Endothelial cell of umbilical vein (primary cell): ENCODE measurements at regions not wholly inside any gene's neighbourhood (a gene's known extent, or its start where the extent isn't known, plus 50 kb on each side); places are given as distances from the start of the nearest gene placed in this dataset.

Experiments
- BruUV-seq: library from RNA; stranded (reverse); fragments of 400-500 nt; replicated peaks from 2 replicates; lab custom pipeline; 2021; lab: Mats Ljungman, UMichigan
- CTCF ChIA-PET: fragments of 300-600, 350-600 bp; sonication (Branson Sonifier 250); formaldehyde crosslinking; loops from one replicate; lab custom pipeline; 2021; ENCODE audit warnings: antibody characterized with exemption, inconsistent platforms; lab: Charles Lee
- POLR2A ChIA-PET: fragments of 300-600, 350-600 bp; sonication (Branson Sonifier 250); formaldehyde crosslinking; loops from one replicate; lab custom pipeline; 2021; ENCODE audit warnings: antibody characterized with exemption, inconsistent platforms; lab: Charles Lee
- DNase-seq: peaks from one replicate; pipeline ENCODE4 v3.0.0-alpha.2; 2011; ENCODE audit warnings: low read depth, low spot score
- FAIRE-seq: peaks from 2 replicates; lab custom pipeline; 2011; peaks lifted over from hg19 to GRCh38; lab: Jason Lieb, UNC
- H2AFZ ChIP-seq: 2 replicates; pipeline ENCODE4 v1.6.0; 2012; ENCODE audit warnings: low read depth, low read length, control low read depth, inconsistent platforms
- H3K27ac ChIP-seq: 2 replicates; pipeline ENCODE4 v1.5.1; 2011; ENCODE audit warnings: low read depth, mild to moderate bottlenecking, control low read depth, low read length, moderate library complexity; ENCODE audit not compliant: insufficient read depth
- H3K27me3 ChIP-seq, 2 experiments: 2 replicates each; pipeline versions ENCODE4 v1.6.0 to v1.6.1; 2011; ENCODE audit warnings: low read length in 2 of 2, mixed read lengths in 1 of 2; ENCODE audit not compliant: control insufficient read depth in 2 of 2, insufficient read depth in 2 of 2
- H3K36me3 ChIP-seq, 2 experiments: 2 replicates in 1 of 2; 3 replicates in 1 of 2; pipeline ENCODE4 v1.5.1; 2011; ENCODE audit warnings: low read length in 2 of 2, mild to moderate bottlenecking in 1 of 2, moderate library complexity in 1 of 2; ENCODE audit not compliant: control insufficient read depth in 2 of 2, insufficient read depth in 2 of 2; ENCODE audit errors: extremely low read depth in 1 of 2
- H3K4me1 ChIP-seq: 3 replicates; pipeline ENCODE4 v1.5.1; 2011; ENCODE audit warnings: mild to moderate bottlenecking, low read length; ENCODE audit not compliant: control insufficient read depth, insufficient read depth; ENCODE audit errors: extremely low read depth
- H3K4me2 ChIP-seq: 2 replicates; pipeline ENCODE4 v1.6.1; 2011; ENCODE audit warnings: low read length, control low read depth, mixed read lengths; ENCODE audit not compliant: insufficient read depth
- H3K4me3 ChIP-seq, 3 experiments: fragments of 200-600 bp in 1 of 3; sonication (generic), shearing (Covaris generic) in 1 of 3; replicated peaks in 1 of 3; 2 replicates each; pipeline ENCODE4 v1.5.1; 2011 to 2016; ENCODE audit warnings: control low read depth in 3 of 3, low read length in 3 of 3, mild to moderate bottlenecking in 2 of 3, inconsistent platforms in 1 of 3, low read depth in 1 of 3, moderate library complexity in 1 of 3; ENCODE audit not compliant: insufficient read depth in 1 of 3
- H3K79me2 ChIP-seq: 2 replicates; pipeline ENCODE4 v1.6.0; 2012; ENCODE audit warnings: low read length, inconsistent platforms; ENCODE audit not compliant: control insufficient read depth, insufficient read depth
- H3K9ac ChIP-seq: replicated peaks from 2 replicates; pipeline ENCODE3; 2011; ENCODE audit warnings: low read length, control low read depth; ENCODE audit not compliant: insufficient read depth; ENCODE audit errors: extremely low read depth
- H3K9me1 ChIP-seq: replicated peaks from 3 replicates; pipeline ENCODE4 v1.6.0; 2011; ENCODE audit warnings: mild to moderate bottlenecking, low read length; ENCODE audit not compliant: control insufficient read depth, insufficient read depth; ENCODE audit errors: extremely low read depth
- H3K9me3 ChIP-seq: replicated peaks from 2 replicates; pipeline ENCODE4 v1.5.1; 2012; ENCODE audit warnings: low read length, inconsistent platforms; ENCODE audit not compliant: control insufficient read depth, insufficient read depth
- H4K20me1 ChIP-seq: replicated peaks from 2 replicates; pipeline ENCODE3; 2011; ENCODE audit warnings: mild to moderate bottlenecking, low read length; ENCODE audit not compliant: control insufficient read depth, insufficient read depth; ENCODE audit errors: extremely low read depth
- CTCF ChIP-seq, 2 donors: IDR thresholded peaks; 1 replicate in 1 of 2; 2 replicates in 1 of 2; pipeline ENCODE4 v1.5.1; 2011; ENCODE audit warnings: low read length in 2 of 2, mild to moderate bottlenecking in 2 of 2, moderate library complexity in 2 of 2, control low read depth in 1 of 2, inconsistent platforms in 1 of 2, low read depth in 1 of 2; ENCODE audit not compliant: insufficient read depth in 1 of 2; ENCODE audit errors: extremely low read depth in 1 of 2
- EZH2 ChIP-seq: IDR thresholded peaks from 2 replicates; pipeline ENCODE4 v1.6.1; 2012; ENCODE audit warnings: borderline replicate concordance, low read depth, mild to moderate bottlenecking, moderate library complexity, low read length, inconsistent platforms; ENCODE audit not compliant: severe bottlenecking
- FOS ChIP-seq: IDR thresholded peaks from 2 replicates; pipeline ENCODE4 v1.6.1; 2011; ENCODE audit warnings: mild to moderate bottlenecking, low read length, moderate library complexity, borderline replicate concordance; ENCODE audit not compliant: insufficient read depth
- GATA2 ChIP-seq: IDR thresholded peaks from 2 replicates; pipeline ENCODE4 v1.7.0; 2011; ENCODE audit warnings: low read depth, mild to moderate bottlenecking, moderate library complexity, mixed read lengths, low read length; ENCODE audit not compliant: insufficient read length, insufficient read depth
- JUN ChIP-seq: IDR thresholded peaks from 2 replicates; pipeline ENCODE4 v1.6.1; 2011; ENCODE audit warnings: borderline replicate concordance, low read depth; ENCODE audit not compliant: insufficient read length, insufficient read depth
- MAX ChIP-seq: IDR thresholded peaks from 2 replicates; pipeline ENCODE4 v1.6.1; 2011; ENCODE audit not compliant: insufficient read depth, insufficient read length
- MYC ChIP-seq: IDR thresholded peaks from one replicate; pipeline ENCODE4 v1.6.1; 2011; ENCODE audit warnings: mild to moderate bottlenecking, low read depth, low read length
- POLR2A ChIP-seq: IDR thresholded peaks from 2 replicates; pipeline ENCODE4 v1.6.1; 2012; ENCODE audit warnings: low read depth, mild to moderate bottlenecking, control low read depth, low read length
- POLR2AphosphoS5 ChIP-seq: IDR thresholded peaks from 2 replicates; pipeline ENCODE4 v1.6.1; 2012; ENCODE audit warnings: low read depth, mild to moderate bottlenecking, control low read depth, low read length, moderate library complexity; ENCODE audit not compliant: insufficient read depth
- dilution Hi-C: fragments of 300-500 bp; cut with MboI; formaldehyde crosslinking; loops from one replicate; pipeline ENCODE4 v1.15.0; 2019; ENCODE audit warnings: low sequenced_read_pairs; ENCODE audit not compliant: extremely low pct_ligation_motif_present
- intact Hi-C: fragments of 100-400 bp; cut with micrococcal nuclease; formaldehyde crosslinking; loops from one replicate; pipeline ENCODE4 v1.10.0; 2022

- intact Hi-C loops, result no loop called here
- Histone ChIP-seq H3K4me2 (no peak overlapping the region), H3K27ac (no peak overlapping the region), H2AFZ (no peak overlapping the region), H3K9me3 (no peaks in the 10 kb centered on the region), H3K27me3 (no peaks in the 10 kb centered on the region), H3K9ac (no peak overlapping the region), H4K20me1 (no peaks in the 10 kb centered on the region), H3K4me1 (no peaks in the 10 kb centered on the region), H3K4me3 (no peak overlapping the region), H3K79me2 (no peaks in the 10 kb centered on the region), H3K9me1 (no peaks in the 10 kb centered on the region), H3K36me3 (no peaks in the 10 kb centered on the region)
- ChIA-PET POLR2A (no interaction called here), CTCF (no interaction called here)
- DNase-seq (no peak), FAIRE-seq (no peak)
- dilution Hi-C loops, result no loop called here
- TF ChIP-seq MYC, result no peak
- no peak for TF ChIP-seq MAX
- no peak for TF ChIP-seq GATA2
- no peak for TF ChIP-seq CTCF (IDR thresholded peaks at IDR 0.05; ENCODE audit: extremely low read depth in 1 of 2, insufficient read depth in 1 of 2, low read depth in 1 of 2, low read length in 2 of 2)
- no peak for TF ChIP-seq POLR2A
- no peak for TF ChIP-seq FOS
- TF ChIP-seq JUN, result no peak
- TF ChIP-seq EZH2, result no peak
- no peak for TF ChIP-seq POLR2AphosphoS5
- no TSS peak for BruUV-seq
Observed at GRCh38 chr11:38278457-38279141, 1680.6 kb upstream of the RAG2 start.
